ENCODE measurements at regions not wholly inside any gene's neighbourhood (a gene's known extent, or its start where the extent isn't known, plus 50 kb on each side); places are given as distances from the start of the nearest gene placed in this dataset.
A peak's percentile ranks its signal among the peaks of the same experiment; 100 is the strongest.

GRCh38 chr3:113051787-113052186 is 61.0 kb downstream of the GTPBP8 start:
- DNase-seq (ENCODE audit: low spot score) = no peak

- DNase-seq (ENCODE audit: low spot score) = no peak
Observed at GRCh38 chr3:113053169-113053568, 62.4 kb downstream of the GTPBP8 start.

GRCh38 chr3:113054552-113054951 is 63.8 kb downstream of the GTPBP8 start:
- DNase-seq (ENCODE audit: low spot score) = peak; percentile 8

- no peak for DNase-seq (ENCODE audit: low spot score)
Observed at GRCh38 chr3:113055201-113055600, 64.4 kb downstream of the GTPBP8 start.

GRCh38 chr3:113055961-113056360 is 65.2 kb downstream of the GTPBP8 start:
- no peak for DNase-seq (ENCODE audit: low spot score)

GRCh38 chr3:113057117-113057516 is 66.3 kb downstream of the GTPBP8 start:
- DNase-seq (ENCODE audit: low spot score) = no peak

- no peak for DNase-seq (ENCODE audit: low spot score)
Observed at GRCh38 chr3:113058188-113058587, 67.4 kb downstream of the GTPBP8 start.

GRCh38 chr3:113062705-113063104 is 71.9 kb downstream of the GTPBP8 start:
- DNase-seq (ENCODE audit: low spot score) = no peak

GRCh38 chr3:113063126-113063894 is 72.5 kb downstream of the GTPBP8 start:
- no peak for DNase-seq (ENCODE audit: low spot score)

GRCh38 chr3:113064183-113064582 is 73.4 kb downstream of the GTPBP8 start:
- no peak for DNase-seq (ENCODE audit: low spot score)

GRCh38 chr3:113065336-113065735 is 74.6 kb downstream of the GTPBP8 start:
- no peak for DNase-seq (ENCODE audit: low spot score)

GRCh38 chr3:113070072-113070640 is 79.4 kb downstream of the GTPBP8 start:
- DNase-seq (ENCODE audit: low spot score) = no peak

- no peak for DNase-seq (ENCODE audit: low spot score)
Observed at GRCh38 chr3:113070681-113071113, 79.9 kb downstream of the GTPBP8 start.

GRCh38 chr3:113075588-113075987 is 84.8 kb downstream of the GTPBP8 start:
- DNase-seq (ENCODE audit: low spot score) = no peak

- no peak for DNase-seq (ENCODE audit: low spot score)
Observed at GRCh38 chr3:113079218-113079961, 88.6 kb downstream of the GTPBP8 start.

GRCh38 chr3:113084777-113085176 is 94.0 kb downstream of the GTPBP8 start:
- DNase-seq (ENCODE audit: low spot score) = no peak

- DNase-seq (ENCODE audit: low spot score) = no peak
Observed at GRCh38 chr3:113086560-113087461, 96.0 kb downstream of the GTPBP8 start.

- DNase-seq (ENCODE audit: low spot score) = no peak
Observed at GRCh38 chr3:113088616-113089015, 97.8 kb downstream of the GTPBP8 start.

GRCh38 chr3:113091417-113091816 is 100.6 kb downstream of the GTPBP8 start:
- DNase-seq (ENCODE audit: low spot score) = no peak

GRCh38 chr3:113092746-113093145 is 102.0 kb downstream of the GTPBP8 start:
- no peak for DNase-seq (ENCODE audit: low spot score)

- DNase-seq (ENCODE audit: low spot score) = no peak
Observed at GRCh38 chr3:113094337-113095221, 103.8 kb downstream of the GTPBP8 start.
